ENCODE measurements at regions not wholly inside any gene's neighbourhood (a gene's known extent, or its start where the extent isn't known, plus 50 kb on each side); places are given as distances from the start of the nearest gene placed in this dataset.

GRCh38 chr15:94769089-94769488, 537.7 kb downstream of the MCTP2 start:
- DNase-seq (ENCODE audit: low read depth): no peak

GRCh38 chr15:94770199-94770598, 538.8 kb downstream of the MCTP2 start:
- DNase-seq (ENCODE audit: low read depth): no peak

GRCh38 chr15:94777037-94777436, 545.7 kb downstream of the MCTP2 start:
- DNase-seq (ENCODE audit: low read depth): no peak

- no peak for DNase-seq (ENCODE audit: low read depth)
Observed at GRCh38 chr15:94778840-94779239, 547.5 kb downstream of the MCTP2 start.

GRCh38 chr15:94780166-94780565, 548.8 kb downstream of the MCTP2 start:
- DNase-seq (ENCODE audit: low read depth): no peak

- no peak for DNase-seq (ENCODE audit: low read depth)
Observed at GRCh38 chr15:94785091-94785490, 553.7 kb downstream of the MCTP2 start.

- DNase-seq (ENCODE audit: low read depth): no peak
Observed at GRCh38 chr15:94791008-94791407, 559.6 kb downstream of the MCTP2 start.

GRCh38 chr15:94791510-94791909, 560.1 kb downstream of the MCTP2 start:
- no peak for DNase-seq (ENCODE audit: low read depth)

- no peak for DNase-seq (ENCODE audit: low read depth)
Observed at GRCh38 chr15:94792196-94792595, 560.8 kb downstream of the MCTP2 start.

- DNase-seq (ENCODE audit: low read depth): no peak
Observed at GRCh38 chr15:94793207-94793606, 561.8 kb downstream of the MCTP2 start.

GRCh38 chr15:94793641-94794040, 562.3 kb downstream of the MCTP2 start:
- no peak for DNase-seq (ENCODE audit: low read depth)

- DNase-seq (ENCODE audit: low read depth): no peak
Observed at GRCh38 chr15:94804613-94805012, 573.3 kb downstream of the MCTP2 start.

- DNase-seq (ENCODE audit: low read depth): no peak
Observed at GRCh38 chr15:94815110-94815731, 583.9 kb downstream of the MCTP2 start.

- DNase-seq (ENCODE audit: low read depth): no peak
Observed at GRCh38 chr15:94815914-94816313, 584.6 kb downstream of the MCTP2 start.

- no peak for DNase-seq (ENCODE audit: low read depth)
Observed at GRCh38 chr15:94829887-94830884, 598.8 kb downstream of the MCTP2 start.

- no peak for DNase-seq (ENCODE audit: low read depth)
Observed at GRCh38 chr15:94834000-94834399, 602.6 kb downstream of the MCTP2 start.

GRCh38 chr15:94834494-94834893, 603.1 kb downstream of the MCTP2 start:
- no peak for DNase-seq (ENCODE audit: low read depth)

- DNase-seq (ENCODE audit: low read depth): no peak
Observed at GRCh38 chr15:94838281-94838680, 606.9 kb downstream of the MCTP2 start.

- no peak for DNase-seq (ENCODE audit: low read depth)
Observed at GRCh38 chr15:94840794-94841783, 609.7 kb downstream of the MCTP2 start.

- DNase-seq (ENCODE audit: low read depth): no peak
Observed at GRCh38 chr15:94843060-94843459, 611.7 kb downstream of the MCTP2 start.

- DNase-seq (ENCODE audit: low read depth): no peak
Observed at GRCh38 chr15:94844198-94844537, 612.8 kb downstream of the MCTP2 start.
